ENCODE measurements at regions not wholly inside any gene's neighbourhood (a gene's known extent, or its start where the extent isn't known, plus 50 kb on each side); places are given as distances from the start of the nearest gene placed in this dataset.

GRCh38 chr2:9717886-9718451 is 87.2 kb upstream of the YWHAQ start:
- RAD21 ChIA-PET (ENCODE audit: low non-redundant PET in 1 of 2, low total read pairs in 2 of 2, uncharacterized antibody in 2 of 2, unreplicated experiment in 2 of 2): no interaction called here
- ATAC-seq: no peak

GRCh38 chr2:9720352-9721093 is 89.7 kb upstream of the YWHAQ start:
- ATAC-seq (no peak), DNase-seq (ENCODE audit: low read depth, low spot score) (no peak)
- ChIA-PET CTCF (no interaction called here), RAD21 (ENCODE audit: low non-redundant PET in 1 of 2, low total read pairs in 2 of 2, uncharacterized antibody in 2 of 2, unreplicated experiment in 2 of 2) (no interaction called here), POLR2A (no interaction called here)
- no peak overlapping the region for H3K4me3 ChIP-seq (replicated peaks in 1 of 2; ENCODE audit: low read depth in 1 of 2, low read length in 2 of 2)
- no peaks in the 10 kb centered on the region for H3K4me1 ChIP-seq (ENCODE audit: control insufficient read depth in 1 of 2, insufficient read depth in 2 of 2, low read length in 2 of 2)
- no peaks in the 10 kb centered on the region for H3K79me2 ChIP-seq (ENCODE audit: insufficient read depth, low read length)
- intact Hi-C loops (cut with micrococcal nuclease): no loop called here
- H3K27ac ChIP-seq (ENCODE audit: low read depth, low read length): no peak overlapping the region
- no peaks in the 10 kb centered on the region for H3K36me3 ChIP-seq (ENCODE audit: control insufficient read depth in 1 of 2, insufficient read depth in 2 of 2, low read length in 2 of 2)
- H2AFZ ChIP-seq (ENCODE audit: low read depth, low read length, poor library complexity, severe bottlenecking): no peak overlapping the region
- no TSS peak for BruUV-seq (replicated peaks)
- no peaks in the 10 kb centered on the region for H3K9me2 ChIP-seq (ENCODE audit: insufficient read depth)
- H3K4me2 ChIP-seq (ENCODE audit: low read length): no peak overlapping the region
- no peaks in the 10 kb centered on the region for H3K9me3 ChIP-seq (ENCODE audit: control insufficient read depth in 1 of 2, insufficient read depth in 1 of 2, low read depth in 1 of 2, low read length in 2 of 2)
- no peaks in the 10 kb centered on the region for H3K27me3 ChIP-seq (ENCODE audit: insufficient read depth, low read length)
- TF ChIP-seq REST (IDR thresholded peaks at IDR 0.05; ENCODE audit: low read depth): no peak
- no peak for TF ChIP-seq EZH2 (IDR thresholded peaks at IDR 0.05)
- no peak for TF ChIP-seq MAX (IDR thresholded peaks at IDR 0.05)
- TF ChIP-seq ATF3 (IDR thresholded peaks at IDR 0.05): no peak
- no peaks in the 10 kb centered on the region for H4K20me1 ChIP-seq (ENCODE audit: insufficient read depth)
- no peak overlapping the region for H3K9ac ChIP-seq (ENCODE audit: low read length)

More at GRCh38 chr2:9717886-9718451, 87.2 kb upstream of the YWHAQ start:
- Histone ChIP-seq H4K20me1 (ENCODE audit: insufficient read depth) (no peaks in the 10 kb centered on the region), H3K4me2 (ENCODE audit: low read length) (no peak overlapping the region), H3K27ac (ENCODE audit: low read depth, low read length) (no peak overlapping the region), H3K9me3 (ENCODE audit: control insufficient read depth in 1 of 2, insufficient read depth in 1 of 2, low read depth in 1 of 2, low read length in 2 of 2) (no peaks in the 10 kb centered on the region), H3K4me3 (replicated peaks in 1 of 2; ENCODE audit: low read depth in 1 of 2, low read length in 2 of 2) (no peak overlapping the region), H3K9me2 (ENCODE audit: insufficient read depth) (no peaks in the 10 kb centered on the region), H3K27me3 (ENCODE audit: insufficient read depth, low read length) (no peaks in the 10 kb centered on the region), H3K79me2 (ENCODE audit: insufficient read depth, low read length) (no peaks in the 10 kb centered on the region), H3K4me1 (ENCODE audit: control insufficient read depth in 1 of 2, insufficient read depth in 2 of 2, low read length in 2 of 2) (no peaks in the 10 kb centered on the region), H2AFZ (ENCODE audit: low read depth, low read length, poor library complexity, severe bottlenecking) (no peak overlapping the region), H3K9ac (ENCODE audit: low read length) (no peak overlapping the region), H3K36me3 (ENCODE audit: control insufficient read depth in 1 of 2, insufficient read depth in 2 of 2, low read length in 2 of 2) (no peaks in the 10 kb centered on the region)
- POLR2A ChIA-PET: no interaction called here
- no peak for DNase-seq (ENCODE audit: low read depth, low spot score)
- TF ChIP-seq MAX (IDR thresholded peaks at IDR 0.05): no peak
- no TSS peak for BruUV-seq (replicated peaks)
- CTCF ChIA-PET: no interaction called here
- intact Hi-C loops (cut with micrococcal nuclease): no loop called here

Data from HCT116 (cell line).